GM23338 (cell line): ENCODE measurements at regions not wholly inside any gene's neighbourhood (a gene's known extent, or its start where the extent isn't known, plus 50 kb on each side); places are given as distances from the start of the nearest gene placed in this dataset.

Source experiments
- CTCF ChIP-seq, 2 experiments: fragments of 200-600 bp in 1 of 2; sonication (generic) in 1 of 2; conservative IDR thresholded peaks; 2 replicates each; pipeline versions ENCODE4 v1.5.1 to v1.6.1; 2016 to 2017; ENCODE audit warnings: antibody characterized with exemption in 2 of 2, low read depth in 2 of 2, mild to moderate bottlenecking in 2 of 2, moderate library complexity in 1 of 2
- ETS1 ChIP-seq: IDR thresholded peaks from 2 replicates; pipeline ENCODE4 v1.6.1; 2016; ENCODE audit warnings: antibody characterized with exemption
- EZH2 ChIP-seq: fragments of 200-600 bp; sonication (generic); IDR thresholded peaks from one replicate; pipeline ENCODE4 v1.8.0; 2017; ENCODE audit warnings: antibody characterized with exemption, mild to moderate bottlenecking, low read depth; ENCODE audit not compliant: unreplicated experiment
- POLR2AphosphoS5 ChIP-seq: IDR thresholded peaks from 2 replicates; pipeline ENCODE4 v1.6.1; 2016; ENCODE audit warnings: antibody characterized with exemption, low read depth

- TF ChIP-seq CTCF (conservative IDR thresholded peaks at IDR 0.05; ENCODE audit: low read depth in 2 of 2) (no peak), EZH2 (no peak), POLR2AphosphoS5 (no peak), ETS1 (no peak)
Measured at GRCh38 chr18:72058851-72059250, 485.3 kb downstream of the CBLN2 start.
